Upper lobe of right lung (tissue), 1 donor: ENCODE measurements at regions not wholly inside any gene's neighbourhood (a gene's known extent, or its start where the extent isn't known, plus 50 kb on each side); places are given as distances from the start of the nearest gene placed in this dataset.

Source experiments
- ATAC-seq: fragments of 200-7000 bp; cut with Tn5 transposase; one replicate; pipeline ENCODE4 v1.9.1; 2020; ENCODE audit warnings: mild to moderate bottlenecking, moderate library complexity
- DNase-seq: peaks from one replicate; pipeline ENCODE4 v3.0.0-alpha.2; 2020
- H3K27ac ChIP-seq: fragments of 200-600 bp; one replicate; pipeline ENCODE4 v1.8.0; 2022
- H3K27me3 ChIP-seq: fragments of 200-600 bp; one replicate; pipeline ENCODE4 v1.8.0; 2022; ENCODE audit warnings: mild to moderate bottlenecking
- H3K36me3 ChIP-seq: fragments of 200-600 bp; one replicate; pipeline ENCODE4 v1.8.0; 2022
- H3K4me1 ChIP-seq: fragments of 200-600 bp; one replicate; pipeline ENCODE4 v1.8.0; 2022
- H3K4me3 ChIP-seq: fragments of 200-600 bp; one replicate; pipeline ENCODE4 v1.8.0; 2022; ENCODE audit warnings: mild to moderate bottlenecking
- H3K9me3 ChIP-seq: fragments of 200-600 bp; one replicate; pipeline ENCODE4 v1.8.0; 2022
- intact Hi-C: fragments of 100-400 bp; cut with DNase I; formaldehyde crosslinking; loops from one replicate; pipeline ENCODE4 v1.11.0; 2022
- TF ChIP-seq, protein P1 (sequence below): fragments of 200-600 bp; IDR thresholded peaks from one replicate; pipeline ENCODE4 v1.8.0; 2022; ENCODE audit warnings: antibody characterized with exemption
- donor health status: DM: no; HTN: yes; CAD: no; lungs with severe emphysema.

DNA sequence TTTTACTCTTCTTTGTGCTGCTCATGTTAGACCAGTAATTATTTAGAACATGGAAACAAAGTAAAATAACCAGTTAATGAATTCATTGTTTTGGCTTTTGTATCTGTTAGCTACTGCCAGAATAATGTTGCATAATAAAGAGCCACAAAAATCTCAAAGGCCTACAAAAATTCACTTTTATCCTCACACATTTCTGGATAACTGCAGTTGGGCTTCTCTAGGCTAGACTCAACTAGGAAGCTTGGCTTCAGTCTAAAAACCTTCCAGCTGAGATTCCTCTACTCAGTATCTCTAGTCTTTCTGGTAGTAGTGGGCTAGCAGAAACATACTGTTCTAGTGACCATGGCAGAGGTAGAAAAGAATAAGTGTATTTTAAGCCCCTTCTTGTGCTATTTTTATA is 73.0 kb downstream of the FAT4 start:
- H3K4me1 ChIP-seq: no peaks in the 10 kb centered on the region
- H3K27me3 ChIP-seq: no peaks in the 10 kb centered on the region
- TF ChIP-seq, protein P1, sequence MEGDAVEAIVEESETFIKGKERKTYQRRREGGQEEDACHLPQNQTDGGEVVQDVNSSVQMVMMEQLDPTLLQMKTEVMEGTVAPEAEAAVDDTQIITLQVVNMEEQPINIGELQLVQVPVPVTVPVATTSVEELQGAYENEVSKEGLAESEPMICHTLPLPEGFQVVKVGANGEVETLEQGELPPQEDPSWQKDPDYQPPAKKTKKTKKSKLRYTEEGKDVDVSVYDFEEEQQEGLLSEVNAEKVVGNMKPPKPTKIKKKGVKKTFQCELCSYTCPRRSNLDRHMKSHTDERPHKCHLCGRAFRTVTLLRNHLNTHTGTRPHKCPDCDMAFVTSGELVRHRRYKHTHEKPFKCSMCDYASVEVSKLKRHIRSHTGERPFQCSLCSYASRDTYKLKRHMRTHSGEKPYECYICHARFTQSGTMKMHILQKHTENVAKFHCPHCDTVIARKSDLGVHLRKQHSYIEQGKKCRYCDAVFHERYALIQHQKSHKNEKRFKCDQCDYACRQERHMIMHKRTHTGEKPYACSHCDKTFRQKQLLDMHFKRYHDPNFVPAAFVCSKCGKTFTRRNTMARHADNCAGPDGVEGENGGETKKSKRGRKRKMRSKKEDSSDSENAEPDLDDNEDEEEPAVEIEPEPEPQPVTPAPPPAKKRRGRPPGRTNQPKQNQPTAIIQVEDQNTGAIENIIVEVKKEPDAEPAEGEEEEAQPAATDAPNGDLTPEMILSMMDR: no peak
- no peak overlapping the region for H3K4me3 ChIP-seq
- H3K36me3 ChIP-seq: no peaks in the 10 kb centered on the region
- intact Hi-C loops: no loop called here
- no peak for ATAC-seq
- H3K27ac ChIP-seq: no peak overlapping the region
- no peaks in the 10 kb centered on the region for H3K9me3 ChIP-seq
- DNase-seq: no peak

DNA sequence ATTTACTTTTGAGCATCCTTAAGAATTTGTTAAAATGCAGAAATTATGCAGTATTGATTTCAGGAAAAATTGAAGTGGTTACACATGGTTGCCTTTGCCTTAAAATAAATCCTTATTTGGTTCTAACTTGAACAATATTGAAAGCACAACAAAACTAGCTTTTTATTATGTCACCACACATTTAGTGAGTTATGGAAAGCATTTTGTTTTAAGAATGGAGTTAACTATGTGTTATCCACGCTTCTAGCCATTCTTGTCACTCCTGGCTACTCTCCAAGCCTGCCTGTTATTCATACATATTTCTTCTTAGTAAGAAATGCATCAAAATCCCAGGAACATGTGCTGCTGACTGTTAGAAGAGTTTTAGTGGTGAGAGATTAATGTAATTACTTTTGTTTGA is 73.9 kb downstream of the FAT4 start:
- TF ChIP-seq, protein P1: no peak
- Histone ChIP-seq H3K4me1 (peaks cover 3% of the 10 kb centered on the region), H3K36me3 (no peaks in the 10 kb centered on the region), H3K27ac (no peak overlapping the region), H3K9me3 (no peaks in the 10 kb centered on the region), H3K4me3 (no peak overlapping the region), H3K27me3 (no peaks in the 10 kb centered on the region)
- ATAC-seq: no peak
- intact Hi-C loops: no loop called here
- DNase-seq: no peak

DNA sequence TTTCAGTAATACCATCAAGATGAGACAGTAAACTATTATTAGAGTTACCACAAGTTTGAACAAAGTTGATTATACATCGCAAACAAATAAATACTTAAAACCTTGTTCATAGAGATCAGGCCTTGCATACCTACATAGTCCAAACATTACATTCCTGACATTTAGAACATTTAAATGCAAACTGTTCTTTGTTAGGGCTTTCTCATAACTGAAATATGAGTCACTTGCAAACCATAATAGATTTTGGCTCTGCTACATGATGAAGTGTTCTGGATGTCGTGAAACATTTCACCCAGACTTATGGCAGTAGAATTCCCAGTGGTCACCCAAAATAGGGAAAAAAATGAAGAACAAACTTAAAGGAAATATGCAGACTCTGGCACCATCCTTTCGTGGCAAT is 75.0 kb downstream of the FAT4 start:
- TF ChIP-seq, protein P1: no peak
- H3K9me3 ChIP-seq: no peaks in the 10 kb centered on the region
- H3K36me3 ChIP-seq: no peaks in the 10 kb centered on the region
- DNase-seq: no peak
- H3K4me3 ChIP-seq: no peak overlapping the region
- ATAC-seq: peak; percentile 76
- intact Hi-C loops: no loop called here
- H3K27ac ChIP-seq: peak overlapping the region; percentile 70
- H3K27me3 ChIP-seq: no peaks in the 10 kb centered on the region
- peaks cover 3% of the 10 kb centered on the region for H3K4me1 ChIP-seq

DNA sequence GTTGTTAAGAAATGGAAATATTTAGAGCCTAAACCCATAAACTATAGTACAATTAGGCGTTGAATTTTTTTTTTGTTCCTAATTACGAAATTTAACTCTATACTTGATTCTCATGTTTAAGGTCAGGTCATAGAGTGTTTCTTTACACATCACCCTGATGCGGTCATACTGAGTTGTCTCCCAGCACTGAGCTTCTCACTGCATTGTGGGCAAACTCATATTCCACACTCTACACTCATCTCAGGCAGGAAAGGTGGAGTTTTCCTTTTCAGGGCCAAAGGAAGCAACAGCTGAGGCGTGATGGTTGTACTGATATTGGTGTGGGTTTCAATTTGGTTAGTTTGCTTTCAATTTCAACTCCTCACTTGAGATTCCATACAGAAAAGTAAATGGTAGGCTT is 75.4 kb downstream of the FAT4 start:
- ATAC-seq (peak; percentile 65), DNase-seq (no peak)
- H3K9me3 ChIP-seq: no peaks in the 10 kb centered on the region
- no peak overlapping the region for H3K4me3 ChIP-seq
- peak overlapping the region; percentile 70 for H3K27ac ChIP-seq
- H3K36me3 ChIP-seq: no peaks in the 10 kb centered on the region
- H3K4me1 ChIP-seq: peaks cover 3% of the 10 kb centered on the region
- H3K27me3 ChIP-seq: no peaks in the 10 kb centered on the region
- intact Hi-C loops: no loop called here
- TF ChIP-seq, protein P1: no peak

DNA sequence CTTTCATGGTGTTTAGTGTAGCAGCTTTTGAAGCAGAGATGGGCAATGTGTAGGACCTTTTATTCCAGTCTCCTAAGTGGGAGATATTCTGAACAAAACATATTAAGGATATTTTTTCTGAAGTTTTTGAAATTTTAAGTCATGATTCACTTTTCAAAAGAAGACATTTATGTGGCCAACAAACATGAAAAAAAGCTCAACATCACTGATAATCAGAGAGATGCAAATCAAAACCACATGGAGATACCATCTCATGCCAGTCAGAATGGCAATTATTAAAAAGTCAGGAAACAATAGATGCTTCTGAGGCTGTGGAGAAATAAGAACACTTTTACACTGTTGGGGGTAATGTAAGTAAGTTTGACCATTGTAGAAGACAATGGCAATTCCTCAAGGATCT is 76.0 kb downstream of the FAT4 start:
- no peak for ATAC-seq
- DNase-seq: no peak
- no peak overlapping the region for H3K4me3 ChIP-seq
- intact Hi-C loops: no loop called here
- no peaks in the 10 kb centered on the region for H3K9me3 ChIP-seq
- no peaks in the 10 kb centered on the region for H3K36me3 ChIP-seq
- TF ChIP-seq, protein P1: no peak
- H3K4me1 ChIP-seq: peaks cover 3% of the 10 kb centered on the region
- no peaks in the 10 kb centered on the region for H3K27me3 ChIP-seq
- H3K27ac ChIP-seq: peak overlapping the region; percentile 70

DNA sequence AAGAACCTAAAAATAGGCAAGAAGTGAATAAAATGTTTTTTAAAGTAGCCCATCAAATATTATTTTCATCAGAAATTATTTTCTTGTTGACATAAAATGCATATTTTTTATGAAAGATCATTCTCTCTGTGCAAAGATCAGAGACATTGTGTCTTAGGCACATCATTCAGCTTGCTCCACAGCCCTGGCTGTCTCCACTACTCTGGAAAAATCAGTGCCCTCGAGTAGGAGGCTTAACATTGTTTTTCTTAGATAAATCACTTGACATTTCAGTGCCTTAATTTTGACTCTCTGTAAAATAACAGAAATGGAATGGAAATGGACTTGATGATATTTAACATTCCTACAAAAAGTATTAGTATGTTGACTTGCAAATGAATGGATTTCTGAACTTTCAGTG is 77.9 kb downstream of the FAT4 start:
- Histone ChIP-seq H3K36me3 (no peaks in the 10 kb centered on the region), H3K27ac (no peak overlapping the region), H3K4me3 (no peak overlapping the region), H3K27me3 (no peaks in the 10 kb centered on the region), H3K4me1 (peaks cover 3% of the 10 kb centered on the region), H3K9me3 (no peaks in the 10 kb centered on the region)
- no peak for DNase-seq
- TF ChIP-seq, protein P1: no peak
- ATAC-seq: no peak
- intact Hi-C loops: no loop called here
